Fibroblast of the aortic adventitia (primary cell): ENCODE measurements at regions not wholly inside any gene's neighbourhood (a gene's known extent, or its start where the extent isn't known, plus 50 kb on each side); places are given as distances from the start of the nearest gene placed in this dataset.

Experiments
- DNase-seq: peaks from one replicate; pipeline ENCODE4 v3.0.0-alpha.2; 2010; ENCODE audit warnings: low read depth
- H3K4me3 ChIP-seq: 2 replicates; pipeline ENCODE4 v1.5.1; 2011; ENCODE audit warnings: low read depth, mild to moderate bottlenecking, control low read depth, low read length, moderate library complexity
- TF ChIP-seq, protein P1 (sequence below): IDR thresholded peaks from 2 replicates; pipeline ENCODE4 v1.5.1; 2011; ENCODE audit warnings: mild to moderate bottlenecking, low read length, control low read depth, inconsistent platforms; ENCODE audit not compliant: insufficient read depth

DNA sequence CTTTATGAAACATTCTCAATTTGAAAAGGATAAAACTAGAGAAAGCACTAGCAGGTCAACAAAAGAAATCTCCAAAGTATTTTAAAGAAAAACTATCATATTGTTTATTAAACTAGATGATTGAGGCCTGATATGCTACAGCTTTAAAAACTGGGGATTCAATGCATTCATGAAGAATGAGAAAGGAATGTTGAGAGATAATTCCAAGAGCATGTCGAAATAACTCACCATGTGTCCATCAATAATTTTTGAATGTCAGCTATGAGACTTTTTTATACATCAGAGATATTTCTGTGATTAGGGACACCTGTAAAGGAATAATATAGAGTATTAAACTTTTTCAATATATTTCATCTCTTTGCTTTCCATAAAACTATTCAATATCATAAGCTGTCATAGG, 376.9 kb upstream of the REG3G start:
- no peak for DNase-seq
- TF ChIP-seq, protein P1, sequence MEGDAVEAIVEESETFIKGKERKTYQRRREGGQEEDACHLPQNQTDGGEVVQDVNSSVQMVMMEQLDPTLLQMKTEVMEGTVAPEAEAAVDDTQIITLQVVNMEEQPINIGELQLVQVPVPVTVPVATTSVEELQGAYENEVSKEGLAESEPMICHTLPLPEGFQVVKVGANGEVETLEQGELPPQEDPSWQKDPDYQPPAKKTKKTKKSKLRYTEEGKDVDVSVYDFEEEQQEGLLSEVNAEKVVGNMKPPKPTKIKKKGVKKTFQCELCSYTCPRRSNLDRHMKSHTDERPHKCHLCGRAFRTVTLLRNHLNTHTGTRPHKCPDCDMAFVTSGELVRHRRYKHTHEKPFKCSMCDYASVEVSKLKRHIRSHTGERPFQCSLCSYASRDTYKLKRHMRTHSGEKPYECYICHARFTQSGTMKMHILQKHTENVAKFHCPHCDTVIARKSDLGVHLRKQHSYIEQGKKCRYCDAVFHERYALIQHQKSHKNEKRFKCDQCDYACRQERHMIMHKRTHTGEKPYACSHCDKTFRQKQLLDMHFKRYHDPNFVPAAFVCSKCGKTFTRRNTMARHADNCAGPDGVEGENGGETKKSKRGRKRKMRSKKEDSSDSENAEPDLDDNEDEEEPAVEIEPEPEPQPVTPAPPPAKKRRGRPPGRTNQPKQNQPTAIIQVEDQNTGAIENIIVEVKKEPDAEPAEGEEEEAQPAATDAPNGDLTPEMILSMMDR: no peak
- no peak overlapping the region for H3K4me3 ChIP-seq

DNA sequence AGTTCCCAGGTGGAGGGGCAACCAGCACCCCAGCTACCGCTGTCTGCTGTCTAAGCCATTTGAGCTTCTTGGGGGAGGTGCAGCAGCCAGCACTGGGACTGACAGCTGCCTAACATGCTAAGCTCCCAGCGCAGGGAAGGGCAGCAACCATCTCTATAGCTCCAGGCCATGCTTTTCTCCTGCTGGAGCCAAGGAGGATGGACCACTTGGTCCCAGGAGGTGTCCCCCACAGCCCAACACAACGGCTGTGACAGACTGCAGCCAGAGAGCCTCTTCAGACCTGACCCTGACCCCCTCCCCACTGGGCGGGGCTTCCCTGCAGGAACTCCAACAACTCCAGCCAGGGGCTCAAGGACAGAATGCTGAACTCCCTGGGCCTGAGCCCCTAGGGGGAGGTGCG, 370.6 kb upstream of the REG3G start:
- TF ChIP-seq, protein P1: no peak
- no peak for DNase-seq
- H3K4me3 ChIP-seq: no peak overlapping the region

DNA sequence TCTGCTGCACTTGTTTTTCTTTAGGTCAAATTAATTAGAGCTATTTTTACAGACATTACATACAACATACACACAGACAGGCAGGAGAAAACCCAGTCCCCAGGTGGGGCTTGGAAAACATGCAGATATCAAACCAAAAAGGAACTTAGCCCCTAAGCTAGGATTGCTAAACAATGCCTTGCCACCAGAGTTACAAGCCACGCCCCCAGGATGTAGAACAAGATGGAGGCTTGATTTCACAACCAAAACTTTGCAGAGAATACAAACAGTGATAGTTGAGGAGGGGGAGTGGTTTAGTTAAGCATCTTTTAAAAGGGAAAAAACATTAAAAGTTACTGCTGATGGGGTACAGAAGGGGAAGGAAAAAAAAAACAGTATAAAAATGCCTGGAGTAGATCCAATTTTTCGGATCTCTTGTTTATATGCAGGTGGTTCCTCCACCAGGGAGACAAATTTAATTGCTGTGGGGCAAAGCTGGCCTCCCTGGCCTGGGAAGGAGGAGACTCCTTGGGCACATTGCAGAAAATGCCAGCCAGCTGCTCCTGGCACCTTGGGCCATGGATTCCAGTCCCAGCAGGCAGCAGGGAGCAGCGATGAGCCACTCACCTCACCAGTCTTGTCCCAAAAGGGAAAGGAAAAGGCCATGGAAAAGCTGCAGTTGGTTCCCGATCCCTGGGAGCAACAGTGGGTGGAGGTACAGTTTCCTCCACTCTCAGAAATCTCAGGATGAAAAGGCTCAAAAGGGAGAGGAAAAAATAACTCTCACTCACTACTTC, 348.4 kb upstream of the REG3G start:
- DNase-seq: no peak
- H3K4me3 ChIP-seq: no peak overlapping the region
- TF ChIP-seq, protein P1: no peak

DNA sequence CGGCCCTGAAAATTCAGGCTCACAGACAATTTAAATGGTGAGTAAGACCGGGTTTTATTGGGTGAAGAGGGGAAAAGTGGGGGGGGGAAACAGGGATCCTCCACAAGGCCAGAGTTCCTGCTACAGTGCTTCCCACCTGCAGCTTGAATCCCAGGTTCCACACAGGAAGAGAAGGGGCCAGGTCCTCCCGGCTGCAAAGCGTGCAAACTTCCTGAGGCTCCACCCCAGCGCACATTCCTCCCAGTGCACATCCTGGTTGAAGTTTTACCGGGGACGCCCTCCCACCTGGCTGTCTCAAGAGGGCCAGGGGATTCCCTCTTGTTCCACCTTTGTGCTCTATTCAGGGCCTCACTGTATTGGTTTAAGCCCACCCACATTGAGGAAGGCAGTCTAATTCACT, 347.7 kb upstream of the REG3G start:
- no peak overlapping the region for H3K4me3 ChIP-seq
- TF ChIP-seq, protein P1: no peak
- DNase-seq: no peak

DNA sequence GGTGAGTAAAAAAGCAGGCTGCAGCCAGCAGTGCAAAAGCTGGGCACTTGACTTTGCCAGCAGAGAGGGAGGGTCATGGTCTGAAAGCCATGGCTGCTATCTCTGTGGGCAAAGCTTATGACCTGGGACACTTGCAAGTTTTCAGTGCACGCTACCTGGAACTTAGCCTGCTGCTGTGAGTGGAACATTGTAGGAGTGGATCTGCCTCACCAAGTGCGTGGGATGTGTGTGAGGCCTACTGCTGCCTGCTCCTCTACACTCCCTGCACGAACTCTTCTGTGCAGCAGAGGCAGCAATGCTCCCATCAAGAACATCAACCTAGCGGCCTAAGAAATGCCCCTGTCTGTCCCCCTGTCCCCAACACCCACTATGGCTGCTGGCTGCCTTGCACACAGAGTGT, 344.1 kb upstream of the REG3G start:
- TF ChIP-seq, protein P1: no peak
- H3K4me3 ChIP-seq: no peak overlapping the region
- DNase-seq: no peak

DNA sequence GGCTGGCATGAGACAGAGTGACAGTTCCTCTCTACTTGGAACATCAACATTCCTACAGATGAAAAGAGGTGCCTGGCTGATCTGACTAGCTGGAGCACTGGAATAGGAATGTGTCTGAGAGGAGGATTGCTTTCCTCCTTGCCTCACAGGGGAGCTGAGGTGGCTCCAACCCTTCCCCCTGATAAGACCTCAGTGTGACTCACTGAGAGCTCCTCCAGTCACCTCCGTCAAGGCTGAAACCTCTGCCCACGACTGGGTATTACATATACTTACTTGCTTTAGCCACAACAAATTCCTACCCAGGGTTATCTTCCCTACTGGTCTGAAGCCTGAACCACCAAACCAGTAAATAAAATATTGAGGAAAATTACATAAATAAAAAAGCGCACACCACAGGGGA, 342.7 kb upstream of the REG3G start:
- TF ChIP-seq, protein P1: no peak
- H3K4me3 ChIP-seq: no peak overlapping the region
- DNase-seq: no peak
